SK-N-SH (cell line): ENCODE measurements at regions not wholly inside any gene's neighbourhood (a gene's known extent, or its start where the extent isn't known, plus 50 kb on each side); places are given as distances from the start of the nearest gene placed in this dataset.

Experiments
- CTCF ChIA-PET: fragments of 300-600, 350-600 bp; formaldehyde crosslinking; extraction: SDS; loops from one replicate; lab custom pipeline; 2021; lab: Yijun Ruan, JAX
- POLR2A ChIA-PET: fragments of 350-600 bp; sonication (Branson Sonifier 250); formaldehyde crosslinking; extraction: SDS; loops from one replicate; lab custom pipeline; 2020; ENCODE audit warnings: antibody characterized with exemption, inconsistent platforms; lab: Yijun Ruan, JAX
- DNase-seq: peaks from one replicate; pipeline ENCODE4 v3.0.0; 2012
- H2AFZ ChIP-seq: fragments of 200-600 bp; sonication (generic); 2 replicates; pipeline ENCODE4 v1.8.1; 2016; ENCODE audit warnings: antibody characterized with exemption, mild to moderate bottlenecking, low read depth
- H3F3A ChIP-seq: fragments of 200-600 bp; sonication (generic); replicated peaks from 2 replicates; pipeline ENCODE3; 2016; ENCODE audit warnings: antibody characterized with exemption, mild to moderate bottlenecking; ENCODE audit not compliant: insufficient read depth
- H3K27ac ChIP-seq, 2 experiments: fragments of 200-500 bp in 1 of 2; fragments of 200-600 bp in 1 of 2; sonication (Bioruptor generic) in 1 of 2; sonication (generic), shearing (Covaris generic) in 1 of 2; 2 replicates each; pipeline versions ENCODE4 v1.5.1 to v1.6.1; 2014 to 2016; ENCODE audit warnings: low read depth in 2 of 2, inconsistent platforms in 1 of 2, low read length in 1 of 2, mild to moderate bottlenecking in 1 of 2, mixed read lengths in 1 of 2
- H3K27me3 ChIP-seq: fragments of 200-600 bp; sonication (generic), shearing (Covaris generic); 2 replicates; pipeline ENCODE4 v1.6.1; 2016; ENCODE audit warnings: mixed run types; ENCODE audit not compliant: insufficient read depth
- H3K36me3 ChIP-seq, 2 experiments: fragments of 200-500 bp in 1 of 2; fragments of 200-600 bp in 1 of 2; sonication (Bioruptor generic) in 1 of 2; sonication (generic) in 1 of 2; replicated peaks in 1 of 2; 2 replicates each; pipeline versions ENCODE3 to v1.5.1; 2014 to 2016; ENCODE audit warnings: low read length in 1 of 2, mild to moderate bottlenecking in 1 of 2; ENCODE audit not compliant: insufficient read depth in 2 of 2, control insufficient read depth in 1 of 2
- H3K4me1 ChIP-seq, 2 experiments: fragments of 200-500 bp in 1 of 2; fragments of 200-600 bp in 1 of 2; sonication (Bioruptor generic) in 1 of 2; sonication (generic), shearing (Covaris generic) in 1 of 2; 2 replicates each; pipeline versions ENCODE4 v1.5.1 to v1.6.1; 2014 to 2016; ENCODE audit warnings: low read depth in 1 of 2, low read length in 1 of 2, mixed run types in 1 of 2; ENCODE audit not compliant: insufficient read depth in 2 of 2, control insufficient read depth in 1 of 2
- H3K4me2 ChIP-seq: fragments of 200-600 bp; sonication (generic), shearing (Covaris generic); 2 replicates; pipeline ENCODE4 v1.6.1; 2017; ENCODE audit warnings: mixed run types
- H3K4me3 ChIP-seq, 2 experiments: fragments of 200-500 bp in 1 of 2; fragments of 200-600 bp in 1 of 2; sonication (Bioruptor generic) in 1 of 2; sonication (generic), shearing (Covaris generic) in 1 of 2; 2 replicates each; pipeline versions ENCODE4 v1.5.1 to v1.8.1; 2014 to 2016; ENCODE audit warnings: low read depth in 2 of 2, inconsistent platforms in 1 of 2, low read length in 1 of 2, mild to moderate bottlenecking in 1 of 2, mixed read lengths in 1 of 2, moderate library complexity in 1 of 2
- H3K79me2 ChIP-seq: fragments of 200-600 bp; sonication (generic); 2 replicates; pipeline ENCODE4 v1.8.1; 2017; ENCODE audit warnings: mild to moderate bottlenecking; ENCODE audit not compliant: insufficient read depth
- H3K9ac ChIP-seq: fragments of 200-600 bp; sonication (generic); 2 replicates; pipeline ENCODE4 v1.6.1; 2017; ENCODE audit warnings: mixed run types
- H3K9me2 ChIP-seq: fragments of 200-600 bp; sonication (generic); 2 replicates; pipeline ENCODE4 v1.6.1; 2017; ENCODE audit warnings: mixed run types
- H3K9me3 ChIP-seq: fragments of 200-600 bp; sonication (generic); 2 replicates; pipeline ENCODE4 v1.6.1; 2017; ENCODE audit warnings: mixed run types, mild to moderate bottlenecking, moderate library complexity
- H4K20me1 ChIP-seq: fragments of 200-600 bp; sonication (generic); 2 replicates; pipeline ENCODE4 v1.6.1; 2017; ENCODE audit warnings: mild to moderate bottlenecking, mixed run types; ENCODE audit not compliant: insufficient read depth
- CHD2 ChIP-seq: fragments of 150-350 bp; IDR thresholded peaks from 2 replicates; pipeline ENCODE4 v1.6.1; 2018; ENCODE audit warnings: low read length; ENCODE audit not compliant: partially characterized antibody
- ELF1 ChIP-seq: IDR thresholded peaks from 2 replicates; pipeline ENCODE4 v1.4.0; 2012
- EP300 ChIP-seq, 2 experiments: IDR thresholded peaks; 2 replicates each; pipeline versions ENCODE4 v1.4.0 to v1.6.1; 2012; ENCODE audit warnings: borderline replicate concordance in 1 of 2, low read depth in 1 of 2, low read length in 1 of 2
- EZH2phosphoT487 ChIP-seq: fragments of 200-600 bp; sonication (generic); IDR thresholded peaks from 2 replicates; pipeline ENCODE4 v1.6.1; 2017; ENCODE audit warnings: low read depth, mixed run types, mild to moderate bottlenecking, antibody characterized with exemption, moderate library complexity, borderline replicate concordance
- FOSL2 ChIP-seq: IDR thresholded peaks from 2 replicates; pipeline ENCODE4 v1.4.0; 2012; ENCODE audit warnings: low read depth, mild to moderate bottlenecking, moderate library complexity, borderline replicate concordance
- GABPA ChIP-seq: IDR thresholded peaks from 2 replicates; pipeline ENCODE4 v1.4.0; 2012; ENCODE audit warnings: low read depth, mild to moderate bottlenecking
- JUND ChIP-seq: IDR thresholded peaks from 2 replicates; pipeline ENCODE4 v1.4.0; 2012
- MEF2A ChIP-seq: IDR thresholded peaks from 2 replicates; pipeline ENCODE4 v1.4.0; 2012; ENCODE audit warnings: low read depth, borderline replicate concordance
- NFIC ChIP-seq: IDR thresholded peaks from 2 replicates; pipeline ENCODE4 v1.4.0; 2012; ENCODE audit warnings: borderline replicate concordance
- NRF1 ChIP-seq: IDR thresholded peaks from 2 replicates; pipeline ENCODE4 v1.6.1; 2012; ENCODE audit warnings: low read depth, mild to moderate bottlenecking, low read length
- POLR2AphosphoS5 ChIP-seq: IDR thresholded peaks from 2 replicates; pipeline ENCODE4 v1.6.1; 2012; ENCODE audit warnings: low read depth, low read length
- RAD21 ChIP-seq: IDR thresholded peaks from 2 replicates; pipeline ENCODE4 v1.6.1; 2012; ENCODE audit warnings: mild to moderate bottlenecking, low read length
- RFX5 ChIP-seq: IDR thresholded peaks from 2 replicates; pipeline ENCODE4 v1.6.1; 2012; ENCODE audit warnings: mild to moderate bottlenecking, improper control_type of control experiment, low read length
- TCF12 ChIP-seq: IDR thresholded peaks from 2 replicates; pipeline ENCODE4 v1.4.0; 2012
- TEAD4 ChIP-seq: IDR thresholded peaks from 2 replicates; pipeline ENCODE4 v1.4.0; 2012; ENCODE audit warnings: mild to moderate bottlenecking, borderline replicate concordance; ENCODE audit not compliant: insufficient read depth
- WGBS: methylation state at CpG from one replicate; pipeline ENCODE4 v1.1.6; 2017; ENCODE audit warnings: low lambda C conversion rate; 5-methylcytosine and 5-hydroxymethylcytosine counted together
- TF ChIP-seq, protein P1 (sequence below): fragments of 150-350 bp; IDR thresholded peaks from 2 replicates; pipeline ENCODE4 v1.6.1; 2016; ENCODE audit warnings: mild to moderate bottlenecking, low read depth, low read length
- TF ChIP-seq, protein P2 (sequence below): IDR thresholded peaks from 2 replicates; pipeline ENCODE4 v1.6.1; 2012; ENCODE audit warnings: mild to moderate bottlenecking, low read depth, low read length, moderate library complexity
- TF ChIP-seq, protein P3 (sequence below): IDR thresholded peaks from 2 replicates; pipeline ENCODE4 v1.4.0; 2012; ENCODE audit warnings: low read depth, borderline replicate concordance
- TF ChIP-seq, protein P4 (sequence below): fragments of 150-350 bp; IDR thresholded peaks from 2 replicates; pipeline ENCODE4 v1.6.1; 2017; ENCODE audit warnings: antibody characterized with exemption, low read length, low read depth, borderline replicate concordance

DNA sequence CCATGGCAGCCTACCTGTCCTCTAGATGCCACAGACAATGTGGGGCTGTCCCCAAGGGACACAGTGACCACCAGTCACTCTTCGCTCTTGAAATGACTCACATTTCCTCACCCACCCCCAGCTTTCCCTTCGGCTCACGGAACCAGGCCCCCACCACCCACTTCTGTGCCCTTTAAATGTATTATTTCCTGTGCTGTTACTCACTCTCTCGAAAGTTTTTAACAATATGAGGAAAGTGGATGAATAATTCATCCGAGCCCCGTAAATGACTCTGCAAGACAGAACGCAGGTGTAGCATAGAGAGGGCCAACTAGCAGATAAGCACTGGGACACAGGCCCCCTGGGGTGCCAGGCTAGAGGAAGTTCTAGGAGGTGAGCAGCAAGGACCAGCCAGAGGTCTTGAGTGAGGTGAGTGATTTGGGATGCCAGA, 179.5 kb upstream of the TBL1X start:
- no peaks in the 10 kb centered on the region for H3K9me2 ChIP-seq
- no peaks in the 10 kb centered on the region for H3K79me2 ChIP-seq
- POLR2A ChIA-PET = no interaction called here
- H2AFZ ChIP-seq = no peak overlapping the region
- WGBS = 34% methylated on average over 7 of the region's 7 CpGs
- H3K4me3 ChIP-seq = no peak overlapping the region
- DNase-seq = no peak
- no peaks in the 10 kb centered on the region for H3K36me3 ChIP-seq
- no peaks in the 10 kb centered on the region for H3K4me1 ChIP-seq
- H3F3A ChIP-seq = no peaks in the 10 kb centered on the region
- no peaks in the 10 kb centered on the region for H4K20me1 ChIP-seq
- CTCF ChIA-PET = no interaction called here
- no peak for TF ChIP-seq MEF2A
- TF ChIP-seq, protein P1, sequence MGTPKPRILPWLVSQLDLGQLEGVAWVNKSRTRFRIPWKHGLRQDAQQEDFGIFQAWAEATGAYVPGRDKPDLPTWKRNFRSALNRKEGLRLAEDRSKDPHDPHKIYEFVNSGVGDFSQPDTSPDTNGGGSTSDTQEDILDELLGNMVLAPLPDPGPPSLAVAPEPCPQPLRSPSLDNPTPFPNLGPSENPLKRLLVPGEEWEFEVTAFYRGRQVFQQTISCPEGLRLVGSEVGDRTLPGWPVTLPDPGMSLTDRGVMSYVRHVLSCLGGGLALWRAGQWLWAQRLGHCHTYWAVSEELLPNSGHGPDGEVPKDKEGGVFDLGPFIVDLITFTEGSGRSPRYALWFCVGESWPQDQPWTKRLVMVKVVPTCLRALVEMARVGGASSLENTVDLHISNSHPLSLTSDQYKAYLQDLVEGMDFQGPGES = no peak
- TF ChIP-seq NFIC = no peak
- TF ChIP-seq, protein P2, sequence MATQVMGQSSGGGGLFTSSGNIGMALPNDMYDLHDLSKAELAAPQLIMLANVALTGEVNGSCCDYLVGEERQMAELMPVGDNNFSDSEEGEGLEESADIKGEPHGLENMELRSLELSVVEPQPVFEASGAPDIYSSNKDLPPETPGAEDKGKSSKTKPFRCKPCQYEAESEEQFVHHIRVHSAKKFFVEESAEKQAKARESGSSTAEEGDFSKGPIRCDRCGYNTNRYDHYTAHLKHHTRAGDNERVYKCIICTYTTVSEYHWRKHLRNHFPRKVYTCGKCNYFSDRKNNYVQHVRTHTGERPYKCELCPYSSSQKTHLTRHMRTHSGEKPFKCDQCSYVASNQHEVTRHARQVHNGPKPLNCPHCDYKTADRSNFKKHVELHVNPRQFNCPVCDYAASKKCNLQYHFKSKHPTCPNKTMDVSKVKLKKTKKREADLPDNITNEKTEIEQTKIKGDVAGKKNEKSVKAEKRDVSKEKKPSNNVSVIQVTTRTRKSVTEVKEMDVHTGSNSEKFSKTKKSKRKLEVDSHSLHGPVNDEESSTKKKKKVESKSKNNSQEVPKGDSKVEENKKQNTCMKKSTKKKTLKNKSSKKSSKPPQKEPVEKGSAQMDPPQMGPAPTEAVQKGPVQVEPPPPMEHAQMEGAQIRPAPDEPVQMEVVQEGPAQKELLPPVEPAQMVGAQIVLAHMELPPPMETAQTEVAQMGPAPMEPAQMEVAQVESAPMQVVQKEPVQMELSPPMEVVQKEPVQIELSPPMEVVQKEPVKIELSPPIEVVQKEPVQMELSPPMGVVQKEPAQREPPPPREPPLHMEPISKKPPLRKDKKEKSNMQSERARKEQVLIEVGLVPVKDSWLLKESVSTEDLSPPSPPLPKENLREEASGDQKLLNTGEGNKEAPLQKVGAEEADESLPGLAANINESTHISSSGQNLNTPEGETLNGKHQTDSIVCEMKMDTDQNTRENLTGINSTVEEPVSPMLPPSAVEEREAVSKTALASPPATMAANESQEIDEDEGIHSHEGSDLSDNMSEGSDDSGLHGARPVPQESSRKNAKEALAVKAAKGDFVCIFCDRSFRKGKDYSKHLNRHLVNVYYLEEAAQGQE = no peak
- TF ChIP-seq FOSL2 = no peak
- TF ChIP-seq, protein P3, sequence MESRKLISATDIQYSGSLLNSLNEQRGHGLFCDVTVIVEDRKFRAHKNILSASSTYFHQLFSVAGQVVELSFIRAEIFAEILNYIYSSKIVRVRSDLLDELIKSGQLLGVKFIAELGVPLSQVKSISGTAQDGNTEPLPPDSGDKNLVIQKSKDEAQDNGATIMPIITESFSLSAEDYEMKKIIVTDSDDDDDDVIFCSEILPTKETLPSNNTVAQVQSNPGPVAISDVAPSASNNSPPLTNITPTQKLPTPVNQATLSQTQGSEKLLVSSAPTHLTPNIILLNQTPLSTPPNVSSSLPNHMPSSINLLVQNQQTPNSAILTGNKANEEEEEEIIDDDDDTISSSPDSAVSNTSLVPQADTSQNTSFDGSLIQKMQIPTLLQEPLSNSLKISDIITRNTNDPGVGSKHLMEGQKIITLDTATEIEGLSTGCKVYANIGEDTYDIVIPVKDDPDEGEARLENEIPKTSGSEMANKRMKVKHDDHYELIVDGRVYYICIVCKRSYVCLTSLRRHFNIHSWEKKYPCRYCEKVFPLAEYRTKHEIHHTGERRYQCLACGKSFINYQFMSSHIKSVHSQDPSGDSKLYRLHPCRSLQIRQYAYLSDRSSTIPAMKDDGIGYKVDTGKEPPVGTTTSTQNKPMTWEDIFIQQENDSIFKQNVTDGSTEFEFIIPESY = no peak
- no peak for TF ChIP-seq TCF12
- no peak for TF ChIP-seq JUND
- TF ChIP-seq ELF1 = no peak
- no peak for TF ChIP-seq CHD2
- TF ChIP-seq GABPA = no peak
- TF ChIP-seq TEAD4 = no peak
- no peak for TF ChIP-seq POLR2AphosphoS5
- TF ChIP-seq NRF1 = no peak
- no peak for TF ChIP-seq RAD21
- no peak for TF ChIP-seq EZH2phosphoT487
- TF ChIP-seq EP300 (IDR thresholded peaks at IDR 0.05; ENCODE audit: borderline replicate concordance in 1 of 2, low read depth in 1 of 2, low read length in 1 of 2) = no peak
- no peak for TF ChIP-seq RFX5
- TF ChIP-seq, protein P4, sequence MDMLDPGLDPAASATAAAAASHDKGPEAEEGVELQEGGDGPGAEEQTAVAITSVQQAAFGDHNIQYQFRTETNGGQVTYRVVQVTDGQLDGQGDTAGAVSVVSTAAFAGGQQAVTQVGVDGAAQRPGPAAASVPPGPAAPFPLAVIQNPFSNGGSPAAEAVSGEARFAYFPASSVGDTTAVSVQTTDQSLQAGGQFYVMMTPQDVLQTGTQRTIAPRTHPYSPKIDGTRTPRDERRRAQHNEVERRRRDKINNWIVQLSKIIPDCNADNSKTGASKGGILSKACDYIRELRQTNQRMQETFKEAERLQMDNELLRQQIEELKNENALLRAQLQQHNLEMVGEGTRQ = no peak
- H3K27ac ChIP-seq = no peak overlapping the region
- H3K27me3 ChIP-seq = peaks cover 11% of the 10 kb centered on the region; the same call in 1 of the 2 replicates
- H3K9ac ChIP-seq = no peak overlapping the region
- no peaks in the 10 kb centered on the region for H3K9me3 ChIP-seq
- H3K4me2 ChIP-seq = no peak overlapping the region
